ENCODE measurements at regions not wholly inside any gene's neighbourhood (a gene's known extent, or its start where the extent isn't known, plus 50 kb on each side); places are given as distances from the start of the nearest gene placed in this dataset.
"Not testable (repeated sequence)": the region's sequence is repeated elsewhere in the genome, so short reads cannot be mapped to it uniquely, and the experiment has no call there.

- FAIRE-seq: no peak
These were observed 372.3 kb upstream of the MDFIC2 start for GRCh38 chr3:70684701-70685100.

GRCh38 chr3:70675810-70676209 lies 363.4 kb upstream of the MDFIC2 start:
- H3K27ac ChIP-seq (ENCODE audit: control insufficient read depth, insufficient read depth, low read length); H3K27me3 ChIP-seq (ENCODE audit: control insufficient read depth, extremely low read depth, insufficient read depth, low read length); H3K4me2 ChIP-seq (ENCODE audit: control insufficient read depth, extremely low read depth, insufficient read depth, low read depth, low read length); H3K4me1 ChIP-seq (ENCODE audit: control insufficient read depth, extremely low read depth, insufficient read depth, low read length); FAIRE-seq; H3K9me1 ChIP-seq (ENCODE audit: control insufficient read depth, extremely low read depth, insufficient read depth, low read length); H3K79me2 ChIP-seq (ENCODE audit: control insufficient read depth, insufficient read depth, low read length); H3K9me3 ChIP-seq (ENCODE audit: control insufficient read depth, low read depth, low read length); H3K36me3 ChIP-seq (ENCODE audit: control insufficient read depth in 2 of 2, extremely low read depth in 1 of 2, insufficient read depth in 2 of 2, low read length in 2 of 2); dilution Hi-C loops (cut with MboI; ENCODE audit: extremely low pct_ligation_motif_present, low sequenced_read_pairs); H3K9ac ChIP-seq (ENCODE audit: control insufficient read depth, extremely low read depth, insufficient read depth, low read length); H3K4me3 ChIP-seq (ENCODE audit: control insufficient read depth in 2 of 3, extremely low read depth in 1 of 3, insufficient read depth in 2 of 3, low read depth in 1 of 3, low read length in 3 of 3); H2AFZ ChIP-seq (ENCODE audit: control insufficient read depth, low read length); DNase-seq (ENCODE audit: low read depth, low spot score); H4K20me1 ChIP-seq (ENCODE audit: control insufficient read depth, extremely low read depth, insufficient read depth, low read length): not testable (repeated sequence)

More at GRCh38 chr3:70684701-70685100, 372.3 kb upstream of the MDFIC2 start:
- no peaks in the 10 kb centered on the region for H3K9me1 ChIP-seq (ENCODE audit: control insufficient read depth, extremely low read depth, insufficient read depth, low read length)
- no peaks in the 10 kb centered on the region for H3K79me2 ChIP-seq (ENCODE audit: control insufficient read depth, insufficient read depth, low read length)
- no peak overlapping the region for H3K9ac ChIP-seq (ENCODE audit: control insufficient read depth, extremely low read depth, insufficient read depth, low read length)
- no peak overlapping the region for H3K4me3 ChIP-seq (ENCODE audit: control insufficient read depth in 2 of 3, extremely low read depth in 1 of 3, insufficient read depth in 2 of 3, low read depth in 1 of 3, low read length in 3 of 3)
- no peaks in the 10 kb centered on the region for H4K20me1 ChIP-seq (ENCODE audit: control insufficient read depth, extremely low read depth, insufficient read depth, low read length)
- no peak overlapping the region for H3K4me2 ChIP-seq (ENCODE audit: control insufficient read depth, extremely low read depth, insufficient read depth, low read depth, low read length)
- no peak for TF ChIP-seq EZH2 (IDR thresholded peaks at IDR 0.05; ENCODE audit: low read length)
- TF ChIP-seq CTCF (optimal IDR thresholded peaks at IDR 0.05 in 1 of 3, IDR thresholded peaks at IDR 0.05 in 1 of 3, conservative IDR thresholded peaks at IDR 0.05 in 1 of 3; ENCODE audit: extremely low read depth in 1 of 3, insufficient read depth in 2 of 3, low read length in 3 of 3): no peak
- no peaks in the 10 kb centered on the region for H3K4me1 ChIP-seq (ENCODE audit: control insufficient read depth, extremely low read depth, insufficient read depth, low read length)
- DNase-seq (ENCODE audit: low read depth, low spot score): no peak
- no peaks in the 10 kb centered on the region for H3K27me3 ChIP-seq (ENCODE audit: control insufficient read depth, extremely low read depth, insufficient read depth, low read length)
- H2AFZ ChIP-seq (ENCODE audit: control insufficient read depth, low read length): no peak overlapping the region
- H3K36me3 ChIP-seq (ENCODE audit: control insufficient read depth in 2 of 2, extremely low read depth in 1 of 2, insufficient read depth in 2 of 2, low read length in 2 of 2): no peaks in the 10 kb centered on the region
- H3K9me3 ChIP-seq (ENCODE audit: control insufficient read depth, low read depth, low read length): no peaks in the 10 kb centered on the region
- no peak overlapping the region for H3K27ac ChIP-seq (ENCODE audit: control insufficient read depth, insufficient read depth, low read length)
- dilution Hi-C loops (cut with MboI; ENCODE audit: extremely low pct_ligation_motif_present, low sequenced_read_pairs): no loop called here

- dilution Hi-C loops (cut with MboI; ENCODE audit: extremely low pct_ligation_motif_present, low sequenced_read_pairs): no loop called here
- Histone ChIP-seq H3K27ac (ENCODE audit: control insufficient read depth, insufficient read depth, low read length) (no peak overlapping the region), H3K9me3 (ENCODE audit: control insufficient read depth, low read depth, low read length) (no peaks in the 10 kb centered on the region), H3K4me3 (ENCODE audit: control insufficient read depth in 2 of 3, extremely low read depth in 1 of 3, insufficient read depth in 2 of 3, low read depth in 1 of 3, low read length in 3 of 3) (no peak overlapping the region), H3K79me2 (ENCODE audit: control insufficient read depth, insufficient read depth, low read length) (no peaks in the 10 kb centered on the region), H4K20me1 (ENCODE audit: control insufficient read depth, extremely low read depth, insufficient read depth, low read length) (no peaks in the 10 kb centered on the region), H2AFZ (ENCODE audit: control insufficient read depth, low read length) (no peak overlapping the region), H3K4me1 (ENCODE audit: control insufficient read depth, extremely low read depth, insufficient read depth, low read length) (no peaks in the 10 kb centered on the region), H3K9me1 (ENCODE audit: control insufficient read depth, extremely low read depth, insufficient read depth, low read length) (no peaks in the 10 kb centered on the region), H3K36me3 (ENCODE audit: control insufficient read depth in 2 of 2, extremely low read depth in 1 of 2, insufficient read depth in 2 of 2, low read length in 2 of 2) (no peaks in the 10 kb centered on the region), H3K27me3 (ENCODE audit: control insufficient read depth, extremely low read depth, insufficient read depth, low read length) (peaks cover 2% of the 10 kb centered on the region), H3K9ac (ENCODE audit: control insufficient read depth, extremely low read depth, insufficient read depth, low read length) (no peak overlapping the region), H3K4me2 (ENCODE audit: control insufficient read depth, extremely low read depth, insufficient read depth, low read depth, low read length) (no peak overlapping the region)
- FAIRE-seq (no peak), DNase-seq (ENCODE audit: low read depth, low spot score) (no peak)
- TF ChIP-seq CTCF (optimal IDR thresholded peaks at IDR 0.05 in 1 of 3, IDR thresholded peaks at IDR 0.05 in 1 of 3, conservative IDR thresholded peaks at IDR 0.05 in 1 of 3; ENCODE audit: extremely low read depth in 1 of 3, insufficient read depth in 2 of 3, low read length in 3 of 3) (no peak), EZH2 (IDR thresholded peaks at IDR 0.05; ENCODE audit: low read length) (no peak)
These were observed 346.3 kb upstream of the MDFIC2 start for GRCh38 chr3:70658513-70659310.
